ENCODE measurements at regions not wholly inside any gene's neighbourhood (a gene's known extent, or its start where the extent isn't known, plus 50 kb on each side); places are given as distances from the start of the nearest gene placed in this dataset.

- CTCF ChIA-PET: no interaction called here
- no TSS peak for BruUV-seq (replicated peaks)
- Mint-ChIP-seq H3K27me3 (ENCODE audit: insufficient read depth, unreplicated experiment) (no peaks in the 10 kb centered on the region), H3K9me3 (ENCODE audit: unreplicated experiment) (peaks cover 9% of the 10 kb centered on the region), H3K4me3 (ENCODE audit: unreplicated experiment) (no peak overlapping the region), H3K36me3 (ENCODE audit: insufficient read depth, unreplicated experiment) (no peaks in the 10 kb centered on the region), H3K4me1 (ENCODE audit: low read depth, unreplicated experiment) (peaks cover 15% of the 10 kb centered on the region), H3K27ac (ENCODE audit: unreplicated experiment) (no peak overlapping the region)
- TF ChIP-seq, protein P1, sequence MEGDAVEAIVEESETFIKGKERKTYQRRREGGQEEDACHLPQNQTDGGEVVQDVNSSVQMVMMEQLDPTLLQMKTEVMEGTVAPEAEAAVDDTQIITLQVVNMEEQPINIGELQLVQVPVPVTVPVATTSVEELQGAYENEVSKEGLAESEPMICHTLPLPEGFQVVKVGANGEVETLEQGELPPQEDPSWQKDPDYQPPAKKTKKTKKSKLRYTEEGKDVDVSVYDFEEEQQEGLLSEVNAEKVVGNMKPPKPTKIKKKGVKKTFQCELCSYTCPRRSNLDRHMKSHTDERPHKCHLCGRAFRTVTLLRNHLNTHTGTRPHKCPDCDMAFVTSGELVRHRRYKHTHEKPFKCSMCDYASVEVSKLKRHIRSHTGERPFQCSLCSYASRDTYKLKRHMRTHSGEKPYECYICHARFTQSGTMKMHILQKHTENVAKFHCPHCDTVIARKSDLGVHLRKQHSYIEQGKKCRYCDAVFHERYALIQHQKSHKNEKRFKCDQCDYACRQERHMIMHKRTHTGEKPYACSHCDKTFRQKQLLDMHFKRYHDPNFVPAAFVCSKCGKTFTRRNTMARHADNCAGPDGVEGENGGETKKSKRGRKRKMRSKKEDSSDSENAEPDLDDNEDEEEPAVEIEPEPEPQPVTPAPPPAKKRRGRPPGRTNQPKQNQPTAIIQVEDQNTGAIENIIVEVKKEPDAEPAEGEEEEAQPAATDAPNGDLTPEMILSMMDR (IDR thresholded peaks at IDR 0.05; ENCODE audit: insufficient read depth in 1 of 2, low read depth in 1 of 2, low read length in 1 of 2, severe bottlenecking in 1 of 2, unreplicated experiment in 1 of 2): no peak
- H3K27me3 ChIP-seq (replicated peaks; ENCODE audit: control insufficient read depth, insufficient read depth, low read length): no peaks in the 10 kb centered on the region
- POLR2A ChIA-PET: no interaction called here
- H3K4me3 ChIP-seq (ENCODE audit: low read depth, low read length): no peak overlapping the region
- H3K4me1 ChIP-seq: peaks cover 6% of the 10 kb centered on the region; the same call in 1 of the 2 replicates
- H3K36me3 ChIP-seq (ENCODE audit: control insufficient read depth, insufficient read depth, low read length): no peaks in the 10 kb centered on the region
- no peak for DNase-seq
- no peaks in the 10 kb centered on the region for H3K9me3 ChIP-seq
- intact Hi-C loops (cut with micrococcal nuclease; ENCODE audit: unreplicated experiment): no loop called here
Measured at GRCh38 chr21:26758083-26758880, 86.9 kb downstream of the ADAMTS1 start.

- Mint-ChIP-seq H3K36me3 (ENCODE audit: insufficient read depth, unreplicated experiment) (no peaks in the 10 kb centered on the region), H3K27me3 (ENCODE audit: insufficient read depth, unreplicated experiment) (no peaks in the 10 kb centered on the region), H3K27ac (ENCODE audit: unreplicated experiment) (no peak overlapping the region), H3K4me3 (ENCODE audit: unreplicated experiment) (no peak overlapping the region), H3K4me1 (ENCODE audit: low read depth, unreplicated experiment) (peaks cover 13% of the 10 kb centered on the region), H3K9me3 (ENCODE audit: unreplicated experiment) (peaks cover 6% of the 10 kb centered on the region)
- Histone ChIP-seq H3K36me3 (ENCODE audit: control insufficient read depth, insufficient read depth, low read length) (no peaks in the 10 kb centered on the region), H3K4me1 (peaks cover 6% of the 10 kb centered on the region; the same call in 1 of the 2 replicates), H3K4me3 (ENCODE audit: low read depth, low read length) (no peak overlapping the region), H3K9me3 (no peaks in the 10 kb centered on the region), H3K27me3 (replicated peaks; ENCODE audit: control insufficient read depth, insufficient read depth, low read length) (no peaks in the 10 kb centered on the region)
- no TSS peak for BruUV-seq (replicated peaks)
- no peak for DNase-seq
- TF ChIP-seq, protein P1 (IDR thresholded peaks at IDR 0.05; ENCODE audit: insufficient read depth in 1 of 2, low read depth in 1 of 2, low read length in 1 of 2, severe bottlenecking in 1 of 2, unreplicated experiment in 1 of 2): no peak
- POLR2A ChIA-PET: no interaction called here
- intact Hi-C loops (cut with micrococcal nuclease; ENCODE audit: unreplicated experiment): no loop called here
- CTCF ChIA-PET: no interaction called here
Measured at GRCh38 chr21:26756491-26757159, 88.6 kb downstream of the ADAMTS1 start.

DNA sequence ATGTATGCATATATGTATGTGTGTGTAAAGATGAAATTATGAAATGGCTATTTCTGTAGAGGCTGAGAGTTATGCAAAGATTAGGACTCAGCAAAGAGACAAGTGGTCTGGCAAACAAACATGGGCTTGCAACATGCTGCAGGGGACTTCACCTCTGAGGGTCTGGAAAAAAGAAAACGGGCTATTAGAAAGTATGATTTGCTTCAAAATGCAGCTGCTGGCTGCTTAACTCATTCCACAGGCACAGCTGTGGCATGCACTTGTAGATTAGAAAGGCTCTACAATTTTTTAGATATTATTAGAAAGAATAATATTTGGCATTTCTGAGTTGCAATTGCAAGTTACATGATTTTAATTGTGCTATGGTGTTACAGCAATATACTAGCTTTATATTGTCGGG, 90.4 kb downstream of the ADAMTS1 start:
- Histone ChIP-seq H3K9me3 (no peaks in the 10 kb centered on the region), H3K4me3 (ENCODE audit: low read depth, low read length) (no peak overlapping the region), H3K36me3 (ENCODE audit: control insufficient read depth, insufficient read depth, low read length) (no peaks in the 10 kb centered on the region), H3K27me3 (replicated peaks; ENCODE audit: control insufficient read depth, insufficient read depth, low read length) (no peaks in the 10 kb centered on the region), H3K4me1 (peaks cover 3% of the 10 kb centered on the region; the same call in 1 of the 2 replicates)
- no peak overlapping the region for H3K4me3 Mint-ChIP-seq (ENCODE audit: unreplicated experiment)
- TF ChIP-seq, protein P1 (IDR thresholded peaks at IDR 0.05; ENCODE audit: insufficient read depth in 1 of 2, low read depth in 1 of 2, low read length in 1 of 2, severe bottlenecking in 1 of 2, unreplicated experiment in 1 of 2): no peak
- peaks cover 3% of the 10 kb centered on the region for H3K4me1 Mint-ChIP-seq (ENCODE audit: low read depth, unreplicated experiment)
- ChIA-PET POLR2A (no interaction called here), CTCF (no interaction called here)
- no peak for DNase-seq
- no peaks in the 10 kb centered on the region for H3K9me3 Mint-ChIP-seq (ENCODE audit: unreplicated experiment)
- no TSS peak for BruUV-seq (replicated peaks)
- H3K27me3 Mint-ChIP-seq (ENCODE audit: insufficient read depth, unreplicated experiment): no peaks in the 10 kb centered on the region
- H3K27ac Mint-ChIP-seq (ENCODE audit: unreplicated experiment): no peak overlapping the region
- intact Hi-C loops (cut with micrococcal nuclease; ENCODE audit: unreplicated experiment): no loop called here
- no peaks in the 10 kb centered on the region for H3K36me3 Mint-ChIP-seq (ENCODE audit: insufficient read depth, unreplicated experiment)
